ENCODE measurements at regions not wholly inside any gene's neighbourhood (a gene's known extent, or its start where the extent isn't known, plus 50 kb on each side); places are given as distances from the start of the nearest gene placed in this dataset.

GRCh38 chr2:203789618-203790017, 78.0 kb upstream of the CTLA4 start:
- H3K4me3 ChIP-seq (ENCODE audit: low read depth, low read length), result no peak overlapping the region
- no peak for DNase-seq (ENCODE audit: low read depth)

DNA sequence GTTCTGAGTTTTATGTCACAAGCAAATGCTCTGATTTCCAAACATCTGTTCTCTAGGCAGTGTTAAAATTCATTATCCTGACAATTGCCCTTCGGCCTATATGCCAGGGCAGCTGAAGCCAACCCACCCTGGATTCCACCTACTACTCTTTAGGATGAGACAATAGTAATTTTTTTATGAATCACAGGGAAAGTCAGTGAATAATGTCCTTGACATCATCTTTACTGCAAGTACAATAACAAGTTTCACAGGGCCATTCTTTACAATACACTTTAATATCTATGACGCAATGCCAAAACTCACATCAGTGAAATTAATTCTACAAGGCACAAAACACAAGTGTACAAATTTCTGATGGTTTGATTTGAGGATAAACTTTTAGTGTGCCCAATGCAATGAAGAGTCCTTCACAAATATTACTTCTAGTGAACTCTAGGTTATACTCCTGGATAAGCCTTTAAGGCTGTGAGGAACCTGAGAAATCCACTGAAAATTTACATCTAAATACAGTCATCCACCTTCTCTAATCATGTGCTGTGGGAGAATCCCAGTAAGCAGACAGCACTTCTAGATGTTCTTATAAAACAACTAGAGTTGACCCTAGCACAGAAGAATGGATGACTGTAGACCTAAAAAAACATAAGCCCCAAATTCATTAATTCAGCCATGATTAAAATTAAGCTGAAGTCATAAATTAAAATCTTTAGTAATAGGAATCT, 77.3 kb upstream of the CTLA4 start:
- peak; percentile 62 for DNase-seq (ENCODE audit: low read depth)
- no peak overlapping the region for H3K4me3 ChIP-seq (ENCODE audit: low read depth, low read length)

- no peak overlapping the region for H3K4me3 ChIP-seq (ENCODE audit: low read depth, low read length)
- no peak for DNase-seq (ENCODE audit: low read depth)
These were observed 71.1 kb upstream of the CTLA4 start for GRCh38 chr2:203796248-203797010.

DNA sequence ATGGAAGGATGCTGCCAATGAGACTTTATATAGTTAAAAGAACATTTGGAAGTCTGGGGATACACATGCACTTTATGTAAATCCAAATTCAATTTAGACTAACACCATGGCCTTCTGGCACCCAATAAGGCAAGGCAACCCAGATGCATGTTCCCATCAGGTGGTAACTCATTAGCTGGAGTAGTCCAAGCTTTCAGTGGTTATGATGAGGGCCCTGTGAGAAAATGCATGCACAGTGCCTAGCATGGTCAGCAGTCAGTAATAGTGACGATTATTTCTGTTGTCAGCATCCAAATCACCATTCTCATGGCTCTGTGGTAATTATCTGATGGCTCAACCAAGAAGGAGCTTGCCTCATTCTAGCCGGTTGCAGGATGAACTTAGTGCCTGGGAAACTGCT, 70.3 kb upstream of the CTLA4 start:
- H3K4me3 ChIP-seq (ENCODE audit: low read depth, low read length), result no peak overlapping the region
- no peak for DNase-seq (ENCODE audit: low read depth)

GRCh38 chr2:203797712-203798111, 69.9 kb upstream of the CTLA4 start:
- no peak for DNase-seq (ENCODE audit: low read depth)
- no peak overlapping the region for H3K4me3 ChIP-seq (ENCODE audit: low read depth, low read length)

DNA sequence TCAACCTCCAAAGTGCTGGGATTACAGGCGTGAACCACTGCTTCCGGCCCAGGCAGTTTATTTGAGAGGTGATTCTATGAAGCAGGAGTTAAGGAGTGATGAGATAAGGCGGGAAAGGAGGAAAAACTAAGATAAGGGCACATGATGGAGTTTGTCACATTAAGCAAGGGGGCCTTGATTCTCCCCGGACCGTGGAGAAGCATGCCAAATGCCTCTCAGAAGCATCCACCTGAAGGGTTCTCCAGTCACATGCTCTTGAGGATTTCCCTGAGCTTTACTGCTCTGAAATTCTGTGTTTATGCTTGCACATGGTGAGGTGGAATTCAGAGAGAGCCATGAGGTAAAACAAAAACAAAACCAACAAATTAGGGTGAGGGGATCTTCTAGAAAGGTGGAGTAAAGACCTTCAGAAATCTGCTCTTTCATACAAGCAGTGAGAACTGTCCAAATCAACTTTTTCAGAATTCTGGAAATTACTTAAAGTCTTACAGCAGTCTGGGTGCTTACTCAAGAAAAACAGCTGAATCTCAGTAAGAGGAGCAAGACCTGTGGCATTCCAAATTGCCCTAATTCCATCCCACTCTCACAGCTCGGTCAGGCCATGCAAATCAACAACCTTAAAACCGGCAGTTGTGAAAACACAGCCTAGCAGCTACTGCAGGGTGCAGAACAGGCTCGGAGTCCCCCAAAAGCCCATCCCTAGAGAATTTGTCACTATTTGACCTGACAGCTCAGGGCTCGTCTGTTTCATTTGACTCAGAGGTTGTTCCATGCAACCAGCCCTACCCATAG, 69.1 kb upstream of the CTLA4 start:
- no peak for DNase-seq (ENCODE audit: low read depth)
- H3K4me3 ChIP-seq (ENCODE audit: low read depth, low read length), result no peak overlapping the region

DNA sequence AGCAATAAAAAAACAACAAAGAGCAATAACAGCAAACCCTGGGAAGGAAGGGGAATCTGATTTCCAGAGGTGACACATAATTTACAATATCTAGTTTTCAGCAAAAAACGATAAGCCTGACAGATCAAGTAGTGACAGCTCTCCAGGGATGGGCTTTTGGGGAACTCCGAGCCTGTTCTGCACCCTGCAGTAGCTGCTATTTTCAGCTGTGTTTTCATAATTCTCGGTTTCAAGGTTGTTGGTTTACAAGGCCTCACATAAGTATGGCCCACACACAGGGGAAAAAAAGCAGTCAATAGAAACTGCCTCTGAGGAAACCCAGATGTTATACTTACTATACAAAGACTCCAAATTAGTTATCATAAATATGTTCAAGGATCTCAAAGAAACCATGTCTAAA, 67.7 kb upstream of the CTLA4 start:
- H3K4me3 ChIP-seq (ENCODE audit: low read depth, low read length), result no peak overlapping the region
- DNase-seq (ENCODE audit: low read depth), result no peak

DNA sequence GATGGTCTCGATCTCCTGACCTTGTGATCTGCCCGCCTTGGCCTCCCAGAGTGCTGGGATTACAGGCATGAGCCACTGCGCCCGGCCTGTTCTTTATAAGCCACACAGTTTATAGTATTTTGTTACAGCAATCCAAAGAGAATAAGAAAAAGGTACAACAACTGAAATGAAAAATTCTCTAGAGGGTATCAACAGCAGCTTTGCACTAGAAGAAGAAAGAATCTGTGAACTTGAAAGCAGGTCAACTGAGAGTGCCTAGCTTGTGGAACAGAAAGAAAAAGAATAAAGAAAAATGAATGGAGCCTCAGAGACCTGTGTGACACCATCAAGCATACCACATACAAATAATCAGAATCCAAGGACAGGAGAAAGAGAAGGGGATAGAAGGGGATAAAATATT, 66.8 kb upstream of the CTLA4 start:
- no peak for DNase-seq (ENCODE audit: low read depth)
- no peak overlapping the region for H3K4me3 ChIP-seq (ENCODE audit: low read depth, low read length)

- no peak overlapping the region for H3K4me3 ChIP-seq (ENCODE audit: low read depth, low read length)
- peak; percentile 79 for DNase-seq (ENCODE audit: low read depth)
These were observed 65.1 kb upstream of the CTLA4 start for GRCh38 chr2:203802342-203803052.

DNA sequence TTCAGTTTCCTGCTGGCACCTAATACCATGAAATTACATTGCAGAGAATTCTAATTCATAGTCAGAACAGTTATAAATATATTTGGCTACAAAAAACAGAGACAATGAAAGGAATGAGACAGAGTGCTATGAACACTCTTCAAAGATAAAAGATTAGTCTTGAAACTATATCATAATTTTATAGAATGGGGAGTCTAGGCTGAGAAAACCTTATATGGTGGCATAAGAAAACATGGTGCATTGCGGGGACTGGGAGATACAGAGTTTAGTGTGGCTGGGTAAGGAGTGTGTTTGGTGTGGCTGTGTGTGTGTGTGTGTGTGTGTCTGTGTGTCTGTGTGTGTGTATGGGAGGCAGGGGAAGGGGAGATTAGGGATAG, 64.5 kb upstream of the CTLA4 start:
- DNase-seq (ENCODE audit: low read depth), result no peak

DNA sequence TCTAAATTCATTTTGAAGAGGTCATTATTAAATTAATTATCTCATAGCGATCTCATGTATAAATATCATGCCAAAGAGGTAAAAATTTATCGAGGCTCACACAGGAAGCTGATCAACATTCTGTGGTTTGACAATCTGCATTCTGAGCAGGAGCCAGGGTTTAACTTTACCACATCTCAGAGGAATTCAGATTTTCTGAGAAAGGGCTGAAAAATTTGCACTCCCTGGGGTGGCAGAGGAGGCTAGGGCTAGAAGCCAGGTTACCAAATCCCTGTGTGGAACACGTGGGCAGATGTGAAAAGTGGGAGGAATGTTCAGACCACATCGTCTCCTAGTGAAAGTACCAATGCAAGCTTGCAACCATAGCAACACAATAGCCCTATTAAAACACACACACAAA, 63.5 kb upstream of the CTLA4 start:
- peak; percentile 99 for DNase-seq (ENCODE audit: low read depth)
- H3K4me3 ChIP-seq (ENCODE audit: low read depth, low read length), result no peak overlapping the region

More for the DNA sequence above, 64.5 kb upstream of the CTLA4 start:
- no peak overlapping the region for H3K4me3 ChIP-seq (ENCODE audit: low read depth, low read length)

GRCh38 chr2:203804764-203805485, 62.6 kb upstream of the CTLA4 start:
- no peak overlapping the region for H3K4me3 ChIP-seq (ENCODE audit: low read depth, low read length)
- DNase-seq (ENCODE audit: low read depth), result no peak

- no peak overlapping the region for H3K4me3 ChIP-seq (ENCODE audit: low read depth, low read length)
- DNase-seq (ENCODE audit: low read depth), result no peak
These were observed 62.1 kb upstream of the CTLA4 start for GRCh38 chr2:203805486-203805838.

DNA sequence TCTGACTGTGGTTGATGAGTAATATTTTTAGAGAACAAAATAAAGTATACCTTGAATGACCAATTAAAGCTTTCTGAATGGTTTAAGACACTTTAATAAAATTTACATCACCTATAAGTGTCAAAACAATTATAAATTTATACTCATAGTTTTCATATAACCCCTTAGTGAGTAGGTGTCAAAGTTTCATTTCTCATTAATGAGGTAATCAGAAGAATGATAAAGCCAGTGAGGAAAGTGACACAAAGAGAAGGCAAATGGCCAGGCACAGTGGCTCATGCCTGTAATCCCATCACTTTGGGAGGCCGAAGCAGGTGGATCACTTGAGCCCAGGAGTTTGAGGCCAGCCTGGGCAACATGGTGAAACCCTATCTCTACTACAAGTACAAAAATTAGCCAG, 60.8 kb upstream of the CTLA4 start:
- DNase-seq (ENCODE audit: low read depth), result no peak
- no peak overlapping the region for H3K4me3 ChIP-seq (ENCODE audit: low read depth, low read length)

- peak; percentile 90 for DNase-seq (ENCODE audit: low read depth)
- no peak overlapping the region for H3K4me3 ChIP-seq (ENCODE audit: low read depth, low read length)
These were observed 59.4 kb upstream of the CTLA4 start for GRCh38 chr2:203808046-203808750.

DNA sequence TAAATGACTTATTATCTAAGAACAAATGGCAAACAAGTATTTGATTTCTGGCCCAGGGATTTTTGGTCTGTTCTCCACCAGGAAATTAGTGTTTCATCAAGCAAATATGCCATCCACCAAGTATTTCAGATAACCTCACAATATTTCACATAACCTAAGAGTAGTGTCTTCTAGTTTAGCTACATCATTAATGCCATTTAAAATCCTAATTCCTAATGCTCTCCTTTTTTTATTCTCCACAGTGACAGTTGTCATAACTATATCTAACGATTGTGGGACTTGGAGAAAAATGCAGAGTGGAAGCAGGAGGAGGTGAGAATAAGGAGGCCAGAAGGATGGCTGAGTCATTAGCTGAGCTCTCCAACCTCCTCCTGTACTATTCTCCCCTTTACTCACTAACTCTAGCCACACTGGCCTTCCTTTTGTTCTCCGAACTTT, 58.5 kb upstream of the CTLA4 start:
- no peak for DNase-seq (ENCODE audit: low read depth)
- H3K4me3 ChIP-seq (ENCODE audit: low read depth, low read length), result no peak overlapping the region

- H3K4me3 ChIP-seq (ENCODE audit: low read depth, low read length), result no peak overlapping the region
- no peak for DNase-seq (ENCODE audit: low read depth)
These were observed 57.5 kb upstream of the CTLA4 start for GRCh38 chr2:203809991-203810510.

- no peak overlapping the region for H3K4me3 ChIP-seq (ENCODE audit: low read depth, low read length)
- DNase-seq (ENCODE audit: low read depth), result peak; percentile 84
These were observed 55.9 kb upstream of the CTLA4 start for GRCh38 chr2:203811491-203812221.

All from skeletal muscle cell (primary cell).